IMR-90 (cell line): ENCODE measurements at regions not wholly inside any gene's neighbourhood (a gene's known extent, or its start where the extent isn't known, plus 50 kb on each side); places are given as distances from the start of the nearest gene placed in this dataset.

Experiments used
- ATAC-seq: fragments of 200-7000 bp; cut with Tn5 transposase; 2 replicates; pipeline ENCODE4 v1.9.1; 2020; ENCODE audit warnings: low read depth, mild to moderate bottlenecking, moderate library complexity
- BruUV-seq: library from RNA; stranded (reverse); fragments of 400-500 nt; replicated peaks from 2 replicates; lab custom pipeline; 2021; lab: Mats Ljungman, UMichigan
- CTCF ChIA-PET: fragments of 300-600 bp; formaldehyde crosslinking; extraction: SDS; loops from one replicate; lab custom pipeline; 2021; ENCODE audit warnings: antibody characterized with exemption; lab: Yijun Ruan, JAX
- POLR2A ChIA-PET: fragments of 300-600 bp; sonication (Branson Sonifier 250); formaldehyde crosslinking; loops from one replicate; lab custom pipeline; 2022; ENCODE audit warnings: antibody characterized with exemption; ENCODE audit not compliant: unreplicated experiment; lab: Charles Lee
- DNase-seq: peaks from one replicate; pipeline ENCODE4 v3.0.0; 2013
- H2AFZ ChIP-seq: replicated peaks from 2 replicates; pipeline ENCODE3; 2013; ENCODE audit warnings: low read length, mild to moderate bottlenecking; ENCODE audit not compliant: poor library complexity
- H2AK5ac ChIP-seq: 2 replicates; pipeline ENCODE4 v1.6.1; 2013; ENCODE audit warnings: low read depth, low read length, inconsistent platforms
- H2AK9ac ChIP-seq: replicated peaks from 2 replicates; pipeline ENCODE3; 2013; ENCODE audit warnings: mild to moderate bottlenecking, low read depth, low read length, moderate library complexity; ENCODE audit not compliant: poor library complexity
- H2BK120ac ChIP-seq: 2 replicates; pipeline ENCODE4 v1.6.1; 2013; ENCODE audit warnings: low read depth, low read length, inconsistent platforms
- H2BK15ac ChIP-seq: 3 replicates; pipeline ENCODE4 v1.6.1; 2013; ENCODE audit warnings: low read depth, low read length, inconsistent platforms
- H2BK20ac ChIP-seq: 2 replicates; pipeline ENCODE4 v1.6.1; 2013; ENCODE audit warnings: low read depth, mild to moderate bottlenecking, inconsistent platforms, low read length, moderate library complexity
- H2BK5ac ChIP-seq: 2 replicates; pipeline ENCODE4 v1.6.1; 2013; ENCODE audit warnings: mild to moderate bottlenecking, low read depth, low read length, inconsistent platforms; ENCODE audit not compliant: poor library complexity, severe bottlenecking
- H3K14ac ChIP-seq: replicated peaks from 2 replicates; pipeline ENCODE4 v1.6.1; 2013; ENCODE audit warnings: low read depth, low read length, inconsistent platforms
- H3K18ac ChIP-seq: 2 replicates; pipeline ENCODE4 v1.6.1; 2013; ENCODE audit warnings: low read depth, low read length, control low read depth
- H3K23ac ChIP-seq: 2 replicates; pipeline ENCODE4 v1.6.1; 2013; ENCODE audit warnings: low read depth, low read length, inconsistent platforms
- H3K27ac ChIP-seq: 2 replicates; pipeline ENCODE4 v1.5.1; 2013; ENCODE audit warnings: mild to moderate bottlenecking, control low read depth, low read length; ENCODE audit not compliant: insufficient read depth
- H3K27me3 ChIP-seq: 2 replicates; pipeline ENCODE4 v1.6.1; 2013; ENCODE audit warnings: low read length; ENCODE audit not compliant: control insufficient read depth, insufficient read depth
- H3K36me3 ChIP-seq: 2 replicates; pipeline ENCODE4 v1.6.1; 2013; ENCODE audit warnings: low read length, mixed read lengths; ENCODE audit not compliant: control insufficient read depth, insufficient read depth
- H3K4ac ChIP-seq: 2 replicates; pipeline ENCODE4 v1.6.1; 2013; ENCODE audit warnings: low read depth, low read length, inconsistent platforms
- H3K4me1 ChIP-seq: 2 replicates; pipeline ENCODE4 v1.6.1; 2013; ENCODE audit warnings: low read length, mixed read lengths; ENCODE audit not compliant: control insufficient read depth, insufficient read depth
- H3K4me2 ChIP-seq: 2 replicates; pipeline ENCODE4 v1.6.1; 2013; ENCODE audit warnings: low read depth, mild to moderate bottlenecking, control low read depth, low read length, moderate library complexity
- H3K4me3 ChIP-seq: 2 replicates; pipeline ENCODE4 v1.5.1; 2013; ENCODE audit warnings: low read depth, mild to moderate bottlenecking, control low read depth, low read length, moderate library complexity; ENCODE audit not compliant: insufficient read depth
- H3K56ac ChIP-seq: 2 replicates; pipeline ENCODE4 v1.6.1; 2013; ENCODE audit warnings: low read length, inconsistent platforms; ENCODE audit not compliant: insufficient read depth; ENCODE audit errors: extremely low read depth
- H3K79me1 ChIP-seq, 2 experiments: 2 replicates each; pipeline ENCODE4 v1.6.1; 2013; ENCODE audit warnings: low read length in 2 of 2, inconsistent platforms in 1 of 2, low read depth in 1 of 2
- H3K9ac ChIP-seq: 2 replicates; pipeline ENCODE4 v1.6.1; 2013; ENCODE audit warnings: low read depth, low read length, control low read depth
- H3K9me1 ChIP-seq: 2 replicates; pipeline ENCODE4 v1.6.1; 2013; ENCODE audit warnings: low read length, inconsistent platforms; ENCODE audit not compliant: insufficient read depth
- H3K9me3 ChIP-seq: 2 replicates; pipeline ENCODE4 v1.6.1; 2013; ENCODE audit warnings: low read length; ENCODE audit not compliant: control insufficient read depth, insufficient read depth
- H4K20me1 ChIP-seq: 2 replicates; pipeline ENCODE4 v1.6.1; 2013; ENCODE audit warnings: low read length, inconsistent platforms; ENCODE audit not compliant: insufficient read depth
- H4K5ac ChIP-seq: 2 replicates; pipeline ENCODE4 v1.6.1; 2013; ENCODE audit warnings: mild to moderate bottlenecking, low read depth, low read length, control low read depth
- H4K8ac ChIP-seq, 2 experiments: 2 replicates each; pipeline ENCODE4 v1.6.1; 2013; ENCODE audit warnings: low read depth in 2 of 2, low read length in 2 of 2, control low read depth in 1 of 2, inconsistent platforms in 1 of 2
- H4K91ac ChIP-seq: 2 replicates; pipeline ENCODE4 v1.6.1; 2013; ENCODE audit warnings: low read depth, low read length, inconsistent platforms; ENCODE audit not compliant: insufficient read depth
- BHLHE40 ChIP-seq: fragments of 150-350 bp; IDR thresholded peaks from 2 replicates; pipeline ENCODE4 v1.6.1; 2016; ENCODE audit warnings: mild to moderate bottlenecking, low read depth, low read length
- CEBPB ChIP-seq: IDR thresholded peaks from 2 replicates; pipeline ENCODE4 v1.6.1; 2012; ENCODE audit warnings: low read depth, low read length, improper control_type of control experiment
- CHD1 ChIP-seq: IDR thresholded peaks from 2 replicates; pipeline ENCODE4 v1.6.1; 2012; ENCODE audit warnings: low read depth, low read length, improper control_type of control experiment
- CTCF ChIP-seq: conservative IDR thresholded peaks from 2 replicates; pipeline ENCODE4 v1.5.1; 2012; ENCODE audit warnings: mild to moderate bottlenecking, low read depth, low read length, improper control_type of control experiment
- MAZ ChIP-seq: IDR thresholded peaks from 2 replicates; pipeline ENCODE4 v1.6.1; 2012; ENCODE audit warnings: low read depth, mild to moderate bottlenecking, low read length, improper control_type of control experiment, moderate library complexity, borderline replicate concordance
- MXI1 ChIP-seq: IDR thresholded peaks from 2 replicates; pipeline ENCODE4 v1.6.1; 2012; ENCODE audit warnings: low read depth, mild to moderate bottlenecking, low read length, moderate library complexity, borderline replicate concordance
- NFE2L2 ChIP-seq: fragments of 150-350 bp; IDR thresholded peaks from 2 replicates; pipeline ENCODE4 v1.6.1; 2016; ENCODE audit warnings: low read depth, mild to moderate bottlenecking, low read length
- POLR2A ChIP-seq: IDR thresholded peaks from 2 replicates; pipeline ENCODE4 v1.6.1; 2012; ENCODE audit warnings: mild to moderate bottlenecking, low read depth, low read length
- RAD21 ChIP-seq: IDR thresholded peaks from 2 replicates; pipeline ENCODE4 v1.6.1; 2012; ENCODE audit warnings: low read length, improper control_type of control experiment
- RCOR1 ChIP-seq: IDR thresholded peaks from 2 replicates; pipeline ENCODE4 v1.6.1; 2012; ENCODE audit warnings: mild to moderate bottlenecking, low read length, improper control_type of control experiment; ENCODE audit not compliant: insufficient replicate concordance
- SMC3 ChIP-seq: fragments of 150-350 bp; IDR thresholded peaks from 2 replicates; pipeline ENCODE4 v1.6.1; 2016; ENCODE audit warnings: low read depth, mild to moderate bottlenecking, antibody characterized with exemption, low read length, moderate library complexity
- USF2 ChIP-seq: fragments of 150-350 bp; IDR thresholded peaks from 2 replicates; pipeline ENCODE4 v1.6.1; 2017; ENCODE audit warnings: mild to moderate bottlenecking, antibody characterized with exemption, low read length, low read depth
- WGBS, 2 experiments: methylation state at CpG; one replicate each; pipeline versions ENCODE4 v1.1.5 to v1.1.7; 2013; ENCODE audit warnings: missing lambda C conversion rate in 2 of 2; ENCODE audit not compliant: insufficient read length in 1 of 2; ENCODE audit errors: extremely low coverage in 2 of 2; 5-methylcytosine and 5-hydroxymethylcytosine counted together
- dilution Hi-C: fragments of 300-500 bp; cut with HindIII; formaldehyde crosslinking; loops from one replicate; pipeline ENCODE4 v1.14.3; 2018; ENCODE audit warnings: low sequenced_read_pairs; ENCODE audit not compliant: unreplicated experiment
- in situ Hi-C: fragments of 300-500 bp; cut with MboI; formaldehyde crosslinking; loops from 3 replicates; pipeline ENCODE4 v1.14.3; 2019; ENCODE audit warnings: low sequenced_read_pairs, inconsistent platforms, mixed read lengths
- intact Hi-C: fragments of 100-400 bp; cut with micrococcal nuclease; formaldehyde crosslinking; loops from 2 replicates; pipeline ENCODE4 v1.10.0; 2022

GRCh38 chr1:239056940-239057339 is 329.4 kb upstream of the CHRM3 start:
- no peak overlapping the region for H4K91ac ChIP-seq
- no peaks in the 10 kb centered on the region for H3K4me1 ChIP-seq
- no peak overlapping the region for H2BK5ac ChIP-seq
- no peak overlapping the region for H2BK20ac ChIP-seq
- H3K36me3 ChIP-seq: no peaks in the 10 kb centered on the region
- no peak overlapping the region for H3K23ac ChIP-seq
- no peak overlapping the region for H2BK15ac ChIP-seq
- no peak overlapping the region for H2AK5ac ChIP-seq
- in situ Hi-C loops: no loop called here
- CTCF ChIA-PET: no interaction called here
- H2AK9ac ChIP-seq: no peak overlapping the region
- no peak overlapping the region for H3K9ac ChIP-seq
- no peaks in the 10 kb centered on the region for H4K20me1 ChIP-seq
- dilution Hi-C loops: no loop called here
- intact Hi-C loops: no loop called here
- no TSS peak for BruUV-seq
- no peak overlapping the region for H3K4ac ChIP-seq
- no peak overlapping the region for H2BK120ac ChIP-seq
- no peaks in the 10 kb centered on the region for H3K79me1 ChIP-seq
- H3K56ac ChIP-seq: no peak overlapping the region
- no peaks in the 10 kb centered on the region for H3K9me1 ChIP-seq
- ATAC-seq (no peak), DNase-seq (no peak)
- WGBS, 2 experiments: 80% methylated on average over 1 of the region's 3 CpGs; no CpG with 5 or more reads in 1 of the 2 experiments
- POLR2A ChIA-PET: no interaction called here
- H3K14ac ChIP-seq: no peak overlapping the region
- TF ChIP-seq RCOR1 (no peak), BHLHE40 (no peak), MAZ (no peak), USF2 (no peak), MXI1 (no peak), NFE2L2 (no peak), CEBPB (no peak), RAD21 (no peak), POLR2A (no peak), CTCF (no peak), SMC3 (no peak), CHD1 (no peak)
- H3K9me3 ChIP-seq: peaks cover 10% of the 10 kb centered on the region
- H3K27me3 ChIP-seq: no peaks in the 10 kb centered on the region
- no peak overlapping the region for H4K8ac ChIP-seq
- H3K4me2 ChIP-seq: no peak overlapping the region
- no peak overlapping the region for H3K18ac ChIP-seq
- no peak overlapping the region for H2AFZ ChIP-seq
- H4K5ac ChIP-seq: no peak overlapping the region
- no peak overlapping the region for H3K4me3 ChIP-seq
- H3K27ac ChIP-seq: no peak overlapping the region
